T-helper 1 cell (primary cell): ENCODE measurements at regions not wholly inside any gene's neighbourhood (a gene's known extent, or its start where the extent isn't known, plus 50 kb on each side); places are given as distances from the start of the nearest gene placed in this dataset.
"Not testable (repeated sequence)": the region's sequence is repeated elsewhere in the genome, so short reads cannot be mapped to it uniquely, and the experiment has no call there.

Experiments used
- DNase-seq, 5 donors: peaks; one replicate each; pipeline ENCODE4 v3.0.0-alpha.2; 2012 to 2020

DNA sequence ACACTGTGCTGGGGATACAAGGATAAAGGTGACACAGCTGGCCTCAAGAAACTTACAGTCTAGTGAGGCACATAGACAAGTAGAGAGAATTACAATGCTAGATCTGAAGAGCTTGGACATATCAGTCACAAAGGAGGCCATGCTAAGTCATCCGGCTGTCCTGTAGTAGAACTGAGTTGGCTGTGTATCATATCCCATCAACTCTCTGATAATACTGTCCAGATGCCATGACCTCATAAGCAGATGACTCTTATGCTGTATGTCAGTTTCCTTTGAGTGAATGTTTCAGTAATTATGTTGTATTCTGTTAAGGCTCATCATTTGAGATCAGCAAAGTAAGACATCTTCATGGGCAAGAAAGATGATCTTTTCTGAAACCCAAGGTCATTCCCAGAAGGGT lies 442.9 kb downstream of the MID1IP1 start:
- DNase-seq, result no peak

DNA sequence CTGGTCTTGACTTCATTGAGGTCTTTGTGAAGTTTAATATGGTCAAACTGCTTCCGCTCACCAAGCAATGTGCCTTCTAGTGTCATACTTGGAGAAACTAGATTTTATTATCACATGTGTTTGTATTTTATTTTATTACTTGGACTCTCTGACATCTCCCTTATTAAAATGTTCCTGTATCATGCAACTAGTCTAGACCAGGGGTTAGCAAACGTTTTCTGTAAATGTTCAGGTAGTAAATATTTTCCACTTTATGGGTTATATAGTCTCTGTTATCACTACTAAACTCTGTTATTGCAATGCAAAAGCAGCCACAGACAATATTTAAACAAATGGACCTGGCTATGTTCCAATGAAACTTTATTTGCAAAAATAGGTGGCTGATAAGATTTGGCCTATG lies 443.8 kb downstream of the MID1IP1 start:
- DNase-seq, result no peak

DNA sequence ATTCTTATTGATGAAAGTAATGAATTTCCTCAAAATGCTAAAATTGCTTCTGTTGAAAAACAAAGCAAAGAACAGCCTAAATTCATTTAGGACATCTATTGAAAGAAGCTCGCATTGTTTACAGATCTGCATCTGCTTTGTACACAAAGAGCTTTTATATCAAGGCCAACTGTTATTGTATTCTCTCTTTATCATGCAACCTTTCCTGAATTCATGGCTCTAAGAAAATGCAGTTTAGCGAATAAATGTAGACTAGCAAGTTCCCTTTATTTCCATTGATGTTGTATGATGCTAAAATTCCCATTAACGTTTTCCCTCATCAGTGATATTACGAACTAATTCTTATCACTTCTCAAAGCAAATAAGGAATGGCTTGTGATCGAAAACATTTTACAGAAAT lies 446.3 kb downstream of the MID1IP1 start:
- DNase-seq, result no peak

DNA sequence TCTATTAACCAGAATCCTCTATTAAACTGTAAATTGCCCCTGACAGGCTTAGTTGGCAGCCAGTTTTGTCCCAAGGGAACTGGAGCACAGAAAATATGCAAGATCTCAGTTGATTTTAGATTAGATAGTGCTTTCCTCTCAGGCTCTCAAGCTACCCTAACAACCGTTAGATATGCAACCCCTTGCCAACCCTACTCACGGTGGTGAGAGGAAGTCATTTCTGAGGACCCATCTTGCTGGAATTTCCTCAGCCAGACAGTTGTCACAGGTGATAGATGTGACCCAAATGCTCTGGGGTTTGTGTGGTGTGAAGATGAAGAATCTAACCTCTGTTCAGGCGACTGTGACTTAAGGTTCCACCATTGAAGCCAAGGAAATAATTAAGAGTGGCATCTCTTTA lies 447.1 kb downstream of the MID1IP1 start:
- no peak for DNase-seq

DNA sequence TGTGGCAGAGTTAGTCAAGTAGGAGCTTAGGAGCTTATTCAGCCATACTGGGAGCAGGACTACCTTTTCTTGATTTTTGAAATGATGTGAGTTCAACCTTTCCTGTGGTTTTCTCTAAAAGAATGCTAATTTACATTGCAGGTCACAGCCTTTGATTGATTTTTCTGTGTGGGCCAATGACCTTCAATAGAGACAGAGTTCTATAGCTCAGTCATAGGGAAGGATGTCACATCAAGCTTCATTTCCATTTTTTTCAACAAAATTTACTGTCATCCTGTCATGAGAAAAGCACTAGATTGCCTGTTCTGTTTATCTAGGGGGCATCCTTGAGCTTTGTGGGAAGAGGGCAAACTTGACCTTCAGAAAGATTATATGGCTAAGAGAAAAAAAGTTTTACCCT lies 448.7 kb downstream of the MID1IP1 start:
- no peak for DNase-seq

DNA sequence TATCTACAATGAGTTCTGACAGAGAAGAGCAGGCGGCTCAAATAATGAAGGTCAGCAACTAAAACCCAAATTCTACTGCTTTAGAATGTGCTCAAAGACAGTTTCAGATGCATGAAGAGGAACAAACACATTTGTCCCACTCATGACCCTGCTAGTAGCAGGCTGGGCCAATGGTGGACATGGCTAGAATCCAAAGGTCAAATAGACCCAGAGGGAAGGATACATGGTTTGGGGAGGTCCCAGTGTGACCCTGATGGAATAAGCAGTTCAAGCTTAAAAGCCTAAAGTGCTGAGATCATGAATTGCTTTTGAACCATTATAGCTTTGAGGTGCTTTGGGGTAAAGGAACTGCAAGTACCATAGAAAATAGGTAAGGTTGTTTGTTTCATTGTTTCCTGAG lies 450.7 kb downstream of the MID1IP1 start:
- no peak for DNase-seq

DNA sequence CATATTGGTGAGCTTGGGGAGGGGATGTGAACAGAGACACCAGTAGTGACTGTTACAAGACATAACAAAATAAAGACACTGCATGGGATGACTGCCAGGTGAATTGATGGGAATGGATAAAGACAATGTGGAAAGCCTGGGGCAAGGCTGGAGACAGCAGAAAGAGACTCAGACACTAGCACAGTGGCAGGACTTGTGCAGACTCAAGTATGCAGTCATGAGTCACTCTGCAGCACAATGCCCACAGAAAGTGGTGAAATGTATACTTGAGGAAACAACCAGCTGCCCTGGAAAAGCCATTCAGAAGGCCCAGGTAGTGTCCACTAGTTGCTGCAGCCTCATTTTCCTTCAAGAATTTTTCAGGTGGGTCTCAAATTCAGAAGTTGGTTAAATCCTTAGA lies 452.3 kb downstream of the MID1IP1 start:
- DNase-seq, result no peak

DNA sequence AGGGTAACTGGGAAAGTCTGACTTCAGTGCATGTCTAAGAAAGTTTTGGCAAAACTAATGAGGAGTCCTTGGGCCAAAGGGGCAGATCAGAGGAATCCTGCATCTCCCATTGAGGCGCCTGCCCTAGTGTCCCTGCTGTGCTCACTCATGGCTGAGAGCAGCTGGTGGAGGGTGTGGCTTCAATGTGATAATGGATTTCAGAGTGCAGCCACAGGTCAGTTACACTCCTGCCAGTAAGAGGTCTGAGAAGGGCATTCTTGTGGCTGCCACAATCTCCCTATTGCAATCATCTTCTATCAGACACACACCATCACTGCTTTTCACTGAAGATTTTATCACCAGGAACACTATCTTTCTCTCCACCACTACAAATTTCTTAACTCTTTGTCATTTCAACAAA lies 457.1 kb downstream of the MID1IP1 start:
- no peak for DNase-seq

DNA sequence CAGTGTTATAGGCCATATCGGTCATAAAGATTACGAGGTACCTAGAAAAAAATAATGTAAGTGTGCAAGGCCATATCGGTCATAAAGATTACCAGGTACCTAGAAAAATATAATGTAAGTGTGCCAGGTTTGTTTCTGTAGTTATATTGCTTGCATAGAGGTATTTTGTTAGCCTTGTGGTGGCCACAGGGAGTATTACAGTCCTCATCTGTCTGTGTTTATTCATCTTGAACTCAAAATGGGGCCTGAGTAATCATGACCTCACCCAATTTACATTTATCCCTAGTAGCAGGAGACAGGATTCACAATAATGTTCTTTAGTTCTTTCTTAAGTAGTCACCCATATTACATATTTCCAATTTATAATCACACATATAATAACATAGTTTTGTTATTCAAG lies 459.7 kb downstream of the MID1IP1 start:
- DNase-seq, result no peak

DNA sequence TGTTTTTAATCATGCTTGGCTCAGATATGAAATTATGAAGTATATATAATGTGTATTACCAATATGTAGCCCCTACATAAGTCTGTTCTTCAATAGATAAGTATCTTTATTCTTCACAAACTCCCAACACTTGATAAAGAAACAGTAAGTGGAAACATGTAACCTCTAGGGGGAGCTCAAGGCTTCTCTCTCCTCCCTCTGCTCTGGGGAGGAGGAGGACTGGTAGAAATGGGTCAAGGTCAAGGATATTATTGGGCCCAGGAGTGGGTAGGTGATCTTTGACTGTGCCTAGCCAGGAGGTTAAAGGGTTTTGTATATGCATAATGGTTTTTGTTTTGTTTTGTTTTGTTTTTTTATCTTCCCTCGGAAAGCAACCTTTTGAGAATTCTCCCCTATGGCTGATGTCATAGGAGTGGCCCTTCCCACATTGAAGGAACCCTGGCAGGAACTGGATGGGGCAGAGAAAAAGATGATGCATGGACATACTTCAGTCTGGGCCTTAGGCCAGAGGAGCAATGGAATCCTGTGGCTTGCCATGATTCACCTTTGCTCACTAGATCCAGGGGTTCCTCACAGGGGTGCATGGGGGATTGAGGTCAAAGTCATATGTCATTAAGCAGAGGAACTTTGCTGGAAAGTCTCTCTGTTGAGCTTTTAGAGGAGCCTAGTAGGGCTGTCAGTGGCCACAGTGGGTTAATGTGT lies 460.3 kb downstream of the MID1IP1 start:
- peak in 2 of 5 donors; percentile 8 to 45 for DNase-seq

DNA sequence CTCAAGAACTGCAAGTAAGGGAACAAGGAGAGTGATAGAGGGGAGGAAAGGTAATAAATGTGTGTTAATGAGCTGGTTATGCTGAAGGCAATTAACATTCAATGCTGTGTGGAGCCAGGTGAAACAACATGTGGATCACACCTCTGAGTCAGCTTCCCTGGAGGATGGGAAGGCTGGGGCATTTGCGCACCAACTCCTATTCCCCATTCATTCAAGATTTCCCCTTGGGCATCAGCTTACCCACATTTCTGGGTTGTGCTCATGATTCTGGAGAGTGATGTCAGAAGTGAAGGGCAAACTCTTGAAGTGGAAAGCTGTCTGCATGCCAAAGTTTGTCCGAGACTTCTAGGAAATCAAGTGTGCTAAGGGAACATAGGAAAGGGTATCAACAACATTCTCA lies 461.4 kb downstream of the MID1IP1 start:
- DNase-seq, result no peak

DNA sequence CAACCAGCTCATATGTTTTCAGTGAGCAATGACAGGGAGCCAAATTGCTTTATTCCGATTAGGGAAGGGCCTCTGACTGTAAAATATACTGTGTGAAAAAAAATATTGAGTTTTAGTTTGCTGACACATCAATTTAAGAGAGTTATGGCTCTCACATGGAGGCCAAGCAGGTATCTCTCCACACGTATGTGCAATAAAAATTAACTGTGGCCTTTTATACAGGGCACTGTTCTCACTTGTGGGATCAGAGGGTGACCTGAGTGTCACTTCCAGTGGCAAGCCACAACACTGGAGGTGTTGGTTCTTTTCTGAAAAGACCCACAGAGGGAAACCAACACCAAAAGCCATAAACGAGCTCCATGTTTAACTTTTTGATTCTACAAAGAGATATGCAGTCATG lies 462.8 kb downstream of the MID1IP1 start:
- no peak for DNase-seq

DNA sequence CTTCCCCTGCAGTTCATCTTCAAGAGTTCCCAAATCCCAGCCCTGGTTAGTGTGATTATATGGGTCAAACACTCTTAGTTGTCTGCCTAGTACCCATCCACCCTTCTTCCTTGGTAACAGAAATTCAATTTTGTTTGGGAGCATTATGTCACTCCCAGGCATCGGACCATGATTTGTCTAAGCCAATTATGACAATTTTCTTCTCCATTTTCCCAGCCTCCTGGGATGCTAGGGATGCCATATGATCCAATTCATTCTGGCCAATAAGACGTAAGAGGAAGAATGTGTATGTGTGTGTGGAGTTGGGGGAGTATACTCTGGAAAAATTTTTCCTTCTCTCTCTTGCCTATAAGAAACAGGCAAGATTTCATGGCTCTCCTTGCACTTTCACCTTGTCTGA lies 465.9 kb downstream of the MID1IP1 start:
- DNase-seq, result no peak

DNA sequence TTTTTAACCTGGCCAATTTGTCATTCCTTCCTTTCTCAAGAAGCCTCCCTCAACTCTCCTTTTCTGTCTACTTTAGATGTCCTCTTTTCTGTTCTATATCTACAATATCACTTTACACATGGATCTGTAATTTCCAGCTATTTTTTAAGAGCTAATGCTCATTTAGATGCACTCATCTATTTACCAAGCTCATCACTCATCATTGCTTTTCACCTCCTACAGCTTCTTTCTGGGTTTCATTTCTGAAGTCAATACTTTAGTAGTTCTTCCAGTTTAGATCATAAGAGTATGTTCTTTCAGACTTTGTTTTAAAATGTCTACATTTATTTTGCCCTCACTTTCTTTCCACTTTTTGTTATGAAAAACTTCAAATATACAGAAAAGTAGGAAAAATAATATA lies 466.9 kb downstream of the MID1IP1 start:
- DNase-seq, result no peak

DNA sequence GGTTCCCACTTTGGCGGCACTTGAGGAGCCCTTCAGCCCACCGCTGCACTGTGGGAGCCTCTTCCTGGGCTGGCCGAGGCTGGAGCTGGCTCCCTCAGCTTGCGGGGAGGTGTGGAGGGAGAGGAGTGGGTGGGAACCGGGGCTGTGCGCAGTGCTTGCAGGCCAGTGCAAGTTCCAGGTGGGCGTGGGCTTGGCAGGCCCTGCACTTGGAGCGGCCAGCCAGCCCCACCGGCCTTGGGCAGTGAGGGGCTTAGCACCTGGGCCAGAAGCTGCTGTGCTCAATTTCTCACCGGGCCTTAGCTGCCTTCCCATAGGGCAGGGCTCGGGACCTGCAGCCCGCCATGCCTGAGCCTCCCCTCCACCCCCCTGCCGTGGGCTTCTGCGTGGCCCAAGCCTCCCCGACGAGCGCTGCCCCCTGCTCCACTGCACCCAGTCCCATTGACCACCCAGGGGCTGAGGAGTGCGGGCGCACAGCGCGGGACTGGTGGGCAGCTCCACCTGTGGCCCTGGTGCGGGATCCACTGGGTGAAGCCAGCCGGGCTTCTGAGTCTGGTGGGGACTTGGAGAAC lies 474.3 kb downstream of the MID1IP1 start:
- DNase-seq, result no peak

DNA sequence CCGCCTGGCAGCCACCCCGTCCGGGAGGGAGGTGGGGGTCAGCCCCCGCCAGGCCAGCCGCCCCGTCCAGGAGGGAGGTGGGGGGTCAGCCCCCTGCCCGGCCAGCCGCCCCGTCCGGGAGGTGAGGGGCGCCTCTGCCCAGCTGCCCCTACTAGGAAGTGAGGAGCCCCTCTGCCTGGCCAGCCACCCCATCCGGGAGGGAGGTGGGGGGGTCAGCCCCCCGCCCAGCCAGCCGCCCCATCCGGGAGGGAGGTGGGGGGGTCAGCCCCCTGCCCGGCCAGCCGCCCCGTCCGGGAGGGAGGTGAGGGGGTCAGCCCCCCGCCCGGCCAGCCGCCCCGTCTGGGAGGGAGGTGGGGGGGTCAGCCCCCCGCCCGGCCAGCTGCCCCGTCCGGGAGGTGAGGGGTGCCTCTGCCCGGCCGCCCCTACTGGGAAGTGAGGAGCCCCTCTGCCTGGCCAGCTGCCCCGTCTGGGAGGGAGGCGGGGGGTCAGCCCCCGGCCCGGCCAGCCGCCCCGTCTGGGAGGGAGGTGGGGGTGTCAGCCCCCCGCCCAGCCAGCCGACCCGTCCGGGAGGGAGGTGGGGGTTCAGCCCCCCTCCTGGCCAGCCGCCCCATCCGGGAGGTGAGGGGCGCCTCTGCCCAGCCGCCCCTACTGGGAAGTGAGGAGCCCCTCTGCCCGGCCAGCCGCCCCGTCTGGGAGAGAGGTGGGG lies 476.6 kb downstream of the MID1IP1 start:
- not testable (repeated sequence) for DNase-seq

DNA sequence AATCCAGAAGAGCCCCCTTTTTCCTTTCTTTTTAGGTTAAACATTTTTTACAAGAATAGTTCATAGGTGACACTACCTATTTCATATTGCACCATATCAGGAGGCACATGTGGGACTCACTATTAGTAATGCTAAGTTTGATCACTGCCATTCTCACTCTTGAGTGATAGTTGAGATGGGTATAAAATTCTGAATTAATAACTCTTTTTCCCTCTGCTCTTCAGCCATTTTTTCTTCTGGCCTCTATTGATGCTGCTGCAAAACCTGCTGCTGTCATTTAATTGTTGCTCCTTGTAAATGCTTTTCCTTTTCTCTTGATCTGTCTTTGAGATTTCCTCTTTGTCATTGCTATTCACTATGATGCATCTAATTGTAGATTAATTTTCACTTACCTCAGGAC lies 482.0 kb downstream of the MID1IP1 start:
- DNase-seq, result no peak

DNA sequence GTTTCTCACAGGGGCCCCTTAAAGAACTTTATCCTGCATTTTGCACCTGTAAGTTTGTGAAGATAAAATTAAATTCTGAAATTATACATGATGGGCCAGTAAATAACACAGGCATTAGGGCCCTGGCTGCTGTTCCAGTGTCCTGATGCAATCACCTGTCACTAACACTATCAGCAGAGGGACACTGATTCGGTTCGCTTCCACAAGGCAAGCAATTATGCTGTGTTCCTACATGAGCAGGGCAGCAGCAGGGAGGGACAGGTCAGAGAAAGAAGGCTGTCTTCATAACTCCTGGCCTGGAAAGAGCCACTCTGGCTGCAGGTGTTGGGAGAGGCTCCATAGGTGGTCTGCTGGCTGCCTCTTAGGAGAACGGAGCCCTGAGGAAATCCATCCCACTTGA lies 487.3 kb downstream of the MID1IP1 start:
- DNase-seq, result no peak

DNA sequence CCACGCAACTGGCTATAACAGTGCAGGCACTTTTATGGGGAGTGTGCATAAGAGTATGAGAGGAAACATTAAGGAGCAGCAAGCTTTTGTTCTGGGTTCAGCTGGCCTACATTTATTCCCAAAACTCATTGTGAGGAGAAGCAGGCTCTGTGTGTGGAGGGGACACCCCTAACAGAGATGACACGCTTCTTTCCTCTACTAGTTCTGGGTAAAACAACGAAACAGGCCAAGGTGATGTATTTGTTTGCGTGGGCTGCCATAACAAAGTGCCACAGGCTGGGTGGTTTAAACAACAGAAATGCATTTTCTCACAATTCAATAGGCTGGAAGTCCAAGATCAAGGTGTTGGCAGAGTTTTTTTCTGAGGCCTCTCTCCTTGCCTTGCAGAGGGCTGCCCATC lies 488.6 kb downstream of the MID1IP1 start:
- DNase-seq, result no peak

DNA sequence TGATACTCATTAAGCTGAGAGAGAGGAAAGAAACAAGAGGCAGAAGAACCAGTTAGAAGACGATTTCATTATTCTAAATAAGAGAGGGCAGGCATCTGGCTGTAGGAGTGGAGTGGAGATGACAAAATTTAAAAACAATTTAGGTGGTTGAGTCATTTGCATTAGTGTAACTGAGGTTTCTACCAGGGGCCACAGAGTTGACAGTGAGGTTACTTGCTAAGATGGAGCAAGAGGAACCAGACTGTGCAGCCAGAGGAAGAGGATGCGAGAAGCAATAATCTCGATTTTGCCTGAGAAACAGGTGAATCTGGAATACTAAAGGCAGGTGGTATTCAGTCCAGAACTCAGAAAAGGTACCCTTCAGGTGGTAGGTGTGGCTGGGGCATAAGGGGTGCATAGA lies 491.9 kb downstream of the MID1IP1 start:
- no peak for DNase-seq

DNA sequence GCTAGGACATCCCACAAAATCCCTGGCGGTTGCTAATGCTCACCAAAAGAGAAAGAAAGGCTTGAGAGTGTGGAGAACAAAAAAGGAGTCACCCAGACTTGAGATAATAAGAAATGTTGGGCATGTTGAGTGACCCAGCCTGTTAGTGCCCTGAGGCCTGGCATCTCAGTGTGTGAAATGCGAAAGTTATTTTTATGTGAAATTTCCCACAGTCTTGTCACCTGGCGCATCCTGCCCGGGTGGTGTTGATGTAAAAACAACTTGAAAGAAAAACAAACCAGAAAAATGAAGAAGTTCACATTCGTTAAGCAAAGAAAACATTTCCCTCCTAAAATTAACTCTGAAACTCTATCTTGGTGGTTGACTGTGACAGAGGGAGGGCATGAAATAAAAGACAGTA lies 495.2 kb downstream of the MID1IP1 start:
- no peak for DNase-seq

DNA sequence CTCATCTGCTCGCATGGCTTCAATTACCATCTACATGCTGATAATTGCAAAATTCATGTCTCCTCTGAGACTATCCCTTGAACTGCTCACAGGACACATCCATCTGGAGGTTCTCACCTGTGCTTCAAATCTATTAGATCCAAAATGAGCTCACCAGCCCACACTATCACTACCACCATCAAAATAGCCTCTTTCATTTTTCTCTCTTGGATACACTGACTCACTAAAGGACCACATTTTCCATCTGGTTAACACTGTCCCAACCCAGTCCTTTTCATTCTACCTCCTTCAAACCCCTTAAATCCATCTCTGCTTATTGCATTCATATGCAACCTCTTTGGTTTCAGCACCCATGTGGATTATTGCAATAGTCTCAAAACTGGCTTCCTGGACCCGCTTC lies 497.6 kb downstream of the MID1IP1 start:
- no peak for DNase-seq

DNA sequence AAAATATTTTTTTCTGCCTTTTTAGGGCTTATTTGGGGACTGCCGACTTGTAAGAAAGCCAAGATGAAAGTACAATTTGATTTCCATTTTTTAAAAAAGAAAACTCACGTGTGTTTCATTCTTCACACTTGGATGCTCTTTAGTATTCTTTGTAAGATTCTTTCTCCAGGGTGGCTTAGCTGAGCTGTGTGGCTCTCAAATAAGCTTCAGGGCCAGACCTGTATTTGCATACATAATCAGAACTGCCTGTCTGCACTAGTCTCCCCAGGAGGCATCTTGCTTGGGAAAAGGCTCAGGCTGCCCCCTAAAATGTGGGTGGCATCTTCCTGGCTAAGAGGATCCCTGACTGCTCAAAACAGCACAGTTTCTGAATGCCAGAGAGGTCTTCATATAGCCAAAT lies 498.4 kb downstream of the MID1IP1 start:
- no peak for DNase-seq

DNA sequence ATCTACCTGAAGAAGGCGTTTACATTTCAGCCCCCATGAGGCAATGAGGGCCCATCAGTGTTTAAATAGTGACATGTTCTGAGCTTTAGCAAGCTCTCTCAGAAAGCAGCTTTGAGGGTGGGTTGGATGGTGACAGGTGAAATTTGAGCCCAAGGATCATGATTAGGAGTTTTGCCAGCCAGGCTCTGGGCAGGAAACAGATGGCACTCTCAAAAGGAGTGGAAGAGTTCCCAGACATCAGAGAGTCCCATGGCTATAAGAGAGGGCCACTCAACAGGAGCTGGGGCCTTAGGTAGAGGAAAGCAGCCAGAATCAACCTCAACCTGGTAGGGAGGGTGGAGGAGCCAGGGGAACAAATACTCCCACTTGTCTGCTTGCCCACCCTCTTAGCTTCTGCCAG lies 499.8 kb downstream of the MID1IP1 start:
- no peak for DNase-seq

DNA sequence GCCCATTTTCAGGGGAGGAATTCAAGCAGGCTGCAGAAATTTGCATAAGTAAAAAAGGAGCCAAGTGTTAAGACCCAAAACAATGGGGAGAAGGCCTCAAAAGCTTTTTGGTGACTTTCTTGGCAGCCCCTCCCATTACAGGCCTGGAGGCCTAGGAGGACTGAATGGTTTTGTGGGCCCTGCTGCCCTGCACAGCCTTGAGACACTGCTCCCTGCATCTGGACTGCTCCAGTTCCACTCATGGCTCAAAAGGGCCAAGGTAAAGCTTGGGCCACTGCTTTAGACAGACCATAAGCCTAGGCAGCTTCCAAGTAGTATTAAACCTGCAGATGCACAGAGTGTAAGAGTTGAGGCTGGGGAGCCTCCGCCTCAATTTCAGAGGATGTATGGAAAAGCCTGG lies 501.6 kb downstream of the MID1IP1 start:
- no peak for DNase-seq
